GM18507 (cell line): ENCODE measurements at regions not wholly inside any gene's neighbourhood (a gene's known extent, or its start where the extent isn't known, plus 50 kb on each side); places are given as distances from the start of the nearest gene placed in this dataset.

Source experiments
- DNase-seq: peaks from one replicate; pipeline ENCODE4 v3.0.0; 2011; ENCODE audit warnings: low read depth; ENCODE audit not compliant: insufficient read length; ENCODE audit errors: extremely low spot score
- FAIRE-seq: peaks from 2 replicates; lab custom pipeline; 2011; peaks lifted over from hg19 to GRCh38; lab: Jason Lieb, UNC

- FAIRE-seq = no peak
- DNase-seq = no peak
Measured at GRCh38 chr1:116819081-116819480, 64.9 kb downstream of the CD2 start.

- FAIRE-seq (no peak), DNase-seq (no peak)
Measured at GRCh38 chr1:116820369-116820768, 66.1 kb downstream of the CD2 start.

- FAIRE-seq (no peak), DNase-seq (no peak)
Measured at GRCh38 chr1:116821763-116822162, 67.5 kb downstream of the CD2 start.

- no peak for FAIRE-seq
- no peak for DNase-seq
Measured at GRCh38 chr1:116824631-116825206, 70.5 kb downstream of the CD2 start.

- FAIRE-seq (no peak), DNase-seq (no peak)
Measured at GRCh38 chr1:116825207-116825719, 71.0 kb downstream of the CD2 start.

GRCh38 chr1:116825720-116826438 lies 71.6 kb downstream of the CD2 start:
- DNase-seq = no peak
- FAIRE-seq = no peak

- peak; percentile 68 for DNase-seq
- FAIRE-seq = peak; percentile 99
Measured at GRCh38 chr1:116826818-116827606, 72.8 kb downstream of the CD2 start.

- FAIRE-seq = no peak
- DNase-seq = no peak
Measured at GRCh38 chr1:116827607-116828105, 73.4 kb downstream of the CD2 start.

GRCh38 chr1:116832308-116832931 lies 77.3 kb upstream of the PTGFRN start:
- DNase-seq (no peak), FAIRE-seq (no peak)

- no peak for FAIRE-seq
- DNase-seq = no peak
Measured at GRCh38 chr1:116832932-116833578, 76.7 kb upstream of the PTGFRN start.

GRCh38 chr1:116833718-116834117 lies 76.0 kb upstream of the PTGFRN start:
- DNase-seq (no peak), FAIRE-seq (no peak)

GRCh38 chr1:116834595-116834994 lies 75.1 kb upstream of the PTGFRN start:
- DNase-seq = no peak
- no peak for FAIRE-seq

GRCh38 chr1:116835161-116835560 lies 74.6 kb upstream of the PTGFRN start:
- FAIRE-seq = no peak
- no peak for DNase-seq

GRCh38 chr1:116836099-116836498 lies 73.6 kb upstream of the PTGFRN start:
- FAIRE-seq = no peak
- no peak for DNase-seq

GRCh38 chr1:116841569-116842344 lies 68.0 kb upstream of the PTGFRN start:
- FAIRE-seq = peak; percentile 29
- no peak for DNase-seq

GRCh38 chr1:116842654-116843053 lies 67.1 kb upstream of the PTGFRN start:
- no peak for FAIRE-seq
- no peak for DNase-seq

- FAIRE-seq = no peak
Measured at GRCh38 chr1:116844775-116845174, 64.9 kb upstream of the PTGFRN start.

GRCh38 chr1:116847190-116847589 lies 62.5 kb upstream of the PTGFRN start:
- DNase-seq = no peak
- FAIRE-seq = no peak

More at GRCh38 chr1:116844775-116845174, 64.9 kb upstream of the PTGFRN start:
- DNase-seq = no peak
